Stimulated activated CD8-positive, alpha-beta memory T cell treated with anti-CD3 and anti-CD28 coated beads, Interleukin-12 subunit alpha, Interleukin-12 subunit beta, amount 100 ng/mL, for 24 hours (primary cell): ENCODE measurements at regions not wholly inside any gene's neighbourhood (a gene's known extent, or its start where the extent isn't known, plus 50 kb on each side); places are given as distances from the start of the nearest gene placed in this dataset.
"Not testable (repeated sequence)": the region's sequence is repeated elsewhere in the genome, so short reads cannot be mapped to it uniquely, and the experiment has no call there.

Experiments
- DNase-seq: peaks from one replicate; pipeline ENCODE4 v3.0.0-alpha.2; 2020; ENCODE audit errors: extremely low read depth

GRCh38 chr1:121116522-121117297 lies 67.4 kb downstream of the FAM72B start:
- not testable (repeated sequence) for DNase-seq

- not testable (repeated sequence) for DNase-seq
Measured at GRCh38 chr1:121117298-121117611, 66.9 kb downstream of the FAM72B start.

GRCh38 chr1:121117622-121118479 lies 66.3 kb downstream of the FAM72B start:
- not testable (repeated sequence) for DNase-seq
